Glomerular visceral epithelial cell (primary cell): ENCODE measurements at regions not wholly inside any gene's neighbourhood (a gene's known extent, or its start where the extent isn't known, plus 50 kb on each side); places are given as distances from the start of the nearest gene placed in this dataset.

Source experiments
- DNase-seq: peaks from one replicate; pipeline ENCODE4 v3.0.0-alpha.2; 2016; ENCODE audit errors: extremely low spot score

GRCh38 chr3:26515351-26515750, 107.2 kb upstream of the LRRC3B start:
- no peak for DNase-seq

DNA sequence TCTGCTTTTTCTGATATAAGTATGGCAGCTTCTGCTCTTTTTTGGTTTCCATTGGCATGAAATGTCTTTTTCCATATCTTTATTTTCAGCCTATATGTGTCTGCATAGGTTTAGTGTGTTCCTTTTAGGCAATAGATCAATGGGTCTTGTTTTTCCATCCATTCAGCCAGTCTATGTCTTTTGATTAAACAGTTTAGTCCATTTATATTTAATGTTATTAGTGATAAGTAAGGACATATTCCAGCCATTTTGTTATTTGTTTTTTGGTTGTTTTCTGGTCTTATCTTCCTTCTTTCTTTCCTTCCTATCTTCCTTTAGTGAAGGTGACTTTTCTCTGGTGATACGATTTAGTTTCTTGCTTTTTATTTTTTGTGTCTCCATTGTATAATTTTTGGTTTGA, 101.3 kb upstream of the LRRC3B start:
- DNase-seq = no peak

- no peak for DNase-seq
Observed at GRCh38 chr3:26522919-26523318, 99.7 kb upstream of the LRRC3B start.

- no peak for DNase-seq
Observed at GRCh38 chr3:26525013-26525412, 97.6 kb upstream of the LRRC3B start.

DNA sequence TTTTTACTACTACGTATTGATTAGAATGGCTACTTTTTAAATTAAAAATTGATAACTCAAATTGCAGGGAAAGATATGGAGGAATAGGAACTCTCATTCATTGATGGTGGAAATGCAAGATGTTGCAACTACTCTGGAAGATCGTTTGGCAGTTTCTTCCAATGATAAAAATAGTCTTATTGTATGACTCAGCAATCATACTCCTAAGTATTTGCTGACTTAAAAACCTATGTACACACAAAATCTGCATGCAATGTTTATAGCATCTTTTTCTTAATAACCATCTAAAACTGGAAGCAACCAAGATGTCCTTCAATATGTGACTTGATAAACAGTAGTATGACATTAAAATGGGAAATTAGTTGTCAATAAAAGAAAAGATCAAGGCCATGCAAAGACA, 87.4 kb upstream of the LRRC3B start:
- no peak for DNase-seq

DNA sequence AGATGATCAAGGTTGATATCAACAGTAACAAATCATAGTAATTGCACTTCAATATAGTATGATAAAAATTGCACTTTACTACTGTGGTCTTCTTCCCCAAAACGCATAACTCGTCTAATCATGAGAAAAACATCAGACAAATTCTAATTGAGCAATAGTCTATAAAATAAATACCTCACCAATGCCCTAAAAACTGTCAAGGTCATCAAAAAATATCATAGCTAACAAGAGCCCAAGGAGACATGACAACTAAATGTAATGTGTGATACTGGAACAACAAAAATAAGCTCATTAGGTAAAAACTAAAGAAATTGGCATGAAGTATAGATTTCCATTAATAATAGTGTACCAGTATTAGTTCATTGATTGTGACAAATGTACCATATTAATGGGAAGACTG, 85.6 kb upstream of the LRRC3B start:
- no peak for DNase-seq

GRCh38 chr3:26550413-26550812, 72.2 kb upstream of the LRRC3B start:
- no peak for DNase-seq

GRCh38 chr3:26556637-26557036, 65.9 kb upstream of the LRRC3B start:
- no peak for DNase-seq

GRCh38 chr3:26558257-26558656, 64.3 kb upstream of the LRRC3B start:
- DNase-seq = no peak

DNA sequence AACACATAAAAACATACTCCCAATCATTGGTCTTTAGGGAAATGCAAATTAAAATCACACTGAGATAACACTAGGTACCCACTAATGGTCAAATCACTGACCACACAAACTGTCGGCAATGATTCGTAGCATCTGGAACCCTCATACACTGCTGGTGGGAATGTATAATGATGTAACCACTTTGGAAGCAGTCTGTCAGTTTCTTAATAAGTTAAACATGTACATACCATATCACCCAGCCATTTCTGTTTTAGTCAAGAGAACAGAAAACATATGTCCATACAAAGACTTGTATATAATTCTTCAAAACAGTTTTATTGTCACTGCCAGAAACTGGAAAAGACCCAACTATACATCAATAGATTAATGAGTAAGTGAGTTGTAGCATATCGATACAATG, 63.3 kb upstream of the LRRC3B start:
- no peak for DNase-seq

- DNase-seq = no peak
Observed at GRCh38 chr3:26560081-26560480, 62.5 kb upstream of the LRRC3B start.

- DNase-seq = no peak
Observed at GRCh38 chr3:26562021-26562768, 60.4 kb upstream of the LRRC3B start.
